H9 (cell line): ENCODE measurements at regions not wholly inside any gene's neighbourhood (a gene's known extent, or its start where the extent isn't known, plus 50 kb on each side); places are given as distances from the start of the nearest gene placed in this dataset.

Experiments used
- DNase-seq: peaks from one replicate; pipeline ENCODE4 v3.0.0-alpha.2; 2017
- H2AFZ ChIP-seq: one replicate; pipeline ENCODE4 v1.6.1; 2013; ENCODE audit warnings: mild to moderate bottlenecking, low read length, control low read depth, moderate library complexity
- H2AK5ac ChIP-seq: 2 replicates; pipeline ENCODE4 v1.6.1; 2013; ENCODE audit warnings: low read length, control low read depth, mixed read lengths; ENCODE audit not compliant: insufficient read length
- H2BK120ac ChIP-seq: one replicate; pipeline ENCODE4 v1.6.1; 2013; ENCODE audit warnings: low read depth, mild to moderate bottlenecking, low read length, control low read depth, inconsistent platforms; ENCODE audit not compliant: poor library complexity, severe bottlenecking
- H2BK12ac ChIP-seq: 2 replicates; pipeline ENCODE4 v1.6.1; 2013; ENCODE audit warnings: low read length, control low read depth, mixed read lengths, low read depth; ENCODE audit not compliant: insufficient read length
- H2BK15ac ChIP-seq: 2 replicates; pipeline ENCODE4 v1.6.1; 2013; ENCODE audit warnings: low read depth, low read length, control low read depth
- H2BK20ac ChIP-seq: one replicate; pipeline ENCODE4 v1.6.1; 2013; ENCODE audit warnings: low read depth, mild to moderate bottlenecking, low read length, control low read depth, inconsistent platforms; ENCODE audit not compliant: poor library complexity, severe bottlenecking
- H2BK5ac ChIP-seq: 2 replicates; pipeline ENCODE4 v1.6.1; 2013; ENCODE audit warnings: low read length, control low read depth, mixed read lengths; ENCODE audit not compliant: insufficient read length
- H3K14ac ChIP-seq: 2 replicates; pipeline ENCODE4 v1.6.1; 2013; ENCODE audit warnings: low read length, control low read depth; ENCODE audit not compliant: insufficient read depth
- H3K18ac ChIP-seq: 2 replicates; pipeline ENCODE4 v1.6.1; 2013; ENCODE audit warnings: low read depth, mild to moderate bottlenecking, mixed read lengths, low read length, control low read depth; ENCODE audit not compliant: insufficient read length
- H3K23ac ChIP-seq: 2 replicates; pipeline ENCODE4 v1.6.1; 2013; ENCODE audit warnings: low read length, control low read depth, mixed read lengths, low read depth; ENCODE audit not compliant: insufficient read length
- H3K23me2 ChIP-seq: 2 replicates; pipeline ENCODE4 v1.6.1; 2013; ENCODE audit warnings: low read depth, mild to moderate bottlenecking, mixed read lengths, low read length, control low read depth; ENCODE audit not compliant: insufficient read length, poor library complexity, severe bottlenecking
- H3K27ac ChIP-seq: 2 replicates; pipeline ENCODE4 v1.5.1; 2013; ENCODE audit warnings: low read length, control low read depth, mixed read lengths, low read depth; ENCODE audit not compliant: insufficient read length
- H3K27me3 ChIP-seq: 2 replicates; pipeline ENCODE4 v1.6.1; 2013; ENCODE audit warnings: low read length, control low read depth, inconsistent platforms; ENCODE audit not compliant: insufficient read depth
- H3K4ac ChIP-seq: 2 replicates; pipeline ENCODE4 v1.6.1; 2013; ENCODE audit warnings: low read depth, mild to moderate bottlenecking, control low read depth, inconsistent platforms, low read length, moderate library complexity
- H3K4me1 ChIP-seq: 2 replicates; pipeline ENCODE4 v1.6.1; 2013; ENCODE audit warnings: low read length, control low read depth, inconsistent platforms; ENCODE audit not compliant: insufficient read depth
- H3K4me2 ChIP-seq: 2 replicates; pipeline ENCODE4 v1.6.1; 2013; ENCODE audit warnings: low read length, control low read depth, mixed read lengths; ENCODE audit not compliant: insufficient read length, insufficient read depth
- H3K56ac ChIP-seq: 2 replicates; pipeline ENCODE4 v1.6.1; 2013; ENCODE audit warnings: low read depth, mild to moderate bottlenecking, mixed read lengths, low read length, control low read depth; ENCODE audit not compliant: insufficient read length
- H3K79me1 ChIP-seq: 2 replicates; pipeline ENCODE4 v1.6.1; 2013; ENCODE audit warnings: low read depth, mild to moderate bottlenecking, moderate library complexity, low read length, control low read depth, inconsistent platforms; ENCODE audit not compliant: insufficient read depth, poor library complexity, severe bottlenecking
- H3K79me2 ChIP-seq: 2 replicates; pipeline ENCODE4 v1.6.1; 2013; ENCODE audit warnings: low read length, control low read depth, inconsistent platforms; ENCODE audit not compliant: insufficient read depth
- H3K9ac ChIP-seq: 2 replicates; pipeline ENCODE4 v1.6.1; 2013; ENCODE audit warnings: low read length, control low read depth, mixed read lengths; ENCODE audit not compliant: insufficient read length; ENCODE audit errors: extremely low read depth
- H3K9me3 ChIP-seq: one replicate; pipeline ENCODE4 v1.6.1; 2013; ENCODE audit warnings: low read depth, low read length, inconsistent platforms; ENCODE audit not compliant: control insufficient read depth
- H3T11ph ChIP-seq: one replicate; pipeline ENCODE4 v1.6.1; 2013; ENCODE audit warnings: mild to moderate bottlenecking, low read length, control low read depth, inconsistent platforms
- H4K20me1 ChIP-seq: one replicate; pipeline ENCODE4 v1.6.1; 2013; ENCODE audit not compliant: control insufficient read depth, insufficient read length, insufficient read depth
- H4K5ac ChIP-seq: 2 replicates; pipeline ENCODE4 v1.6.1; 2013; ENCODE audit warnings: low read depth, mild to moderate bottlenecking, mixed read lengths, low read length, control low read depth; ENCODE audit not compliant: insufficient read length
- H4K8ac ChIP-seq: replicated peaks from 2 replicates; pipeline ENCODE4 v1.6.1; 2013; ENCODE audit warnings: low read length, control low read depth, mixed read lengths, low read depth; ENCODE audit not compliant: insufficient read length
- H4K91ac ChIP-seq: 2 replicates; pipeline ENCODE4 v1.6.1; 2013; ENCODE audit warnings: low read depth, mild to moderate bottlenecking, moderate library complexity, mixed read lengths, low read length, control low read depth; ENCODE audit not compliant: insufficient read length
- H3K27ac Mint-ChIP-seq, 3 experiments: 2 replicates in 2 of 3; 3 replicates in 1 of 3; pipeline ENCODE4 v1.8.0; 2020 to 2021; ENCODE audit warnings: mixed read lengths in 3 of 3, mild to moderate bottlenecking in 1 of 3, moderate library complexity in 1 of 3
- H3K27me3 Mint-ChIP-seq: 2 replicates; pipeline ENCODE4 v1.8.0; 2021; ENCODE audit warnings: low read depth, mild to moderate bottlenecking, moderate library complexity, mixed read lengths
- H3K36me3 Mint-ChIP-seq, 3 experiments: 2 replicates in 2 of 3; 3 replicates in 1 of 3; pipeline ENCODE4 v1.8.0; 2020 to 2021; ENCODE audit warnings: low read depth in 3 of 3, mixed read lengths in 3 of 3; ENCODE audit not compliant: insufficient read depth in 1 of 3
- H3K4me1 Mint-ChIP-seq, 2 experiments: 2 replicates each; pipeline ENCODE4 v1.8.0; 2020; ENCODE audit warnings: mixed read lengths in 2 of 2
- H3K4me3 Mint-ChIP-seq, 2 experiments: 2 replicates in 1 of 2; 3 replicates in 1 of 2; pipeline ENCODE4 v1.8.0; 2020 to 2021; ENCODE audit warnings: mild to moderate bottlenecking in 2 of 2, mixed read lengths in 2 of 2, moderate library complexity in 1 of 2
- H3K9me3 Mint-ChIP-seq, 2 experiments: 2 replicates in 1 of 2; 3 replicates in 1 of 2; pipeline ENCODE4 v1.8.0; 2020; ENCODE audit warnings: mild to moderate bottlenecking in 2 of 2, mixed read lengths in 2 of 2, moderate library complexity in 1 of 2
- CTCF ChIP-seq: fragments of 200-600 bp; sonication (generic); conservative IDR thresholded peaks from 3 replicates; pipeline ENCODE4 v1.8.0; 2021; ENCODE audit warnings: antibody characterized with exemption, mild to moderate bottlenecking
- WGBS: extraction: QIAGEN DNeasy Blood & Tissue Kit; methylation state at CpG from one replicate; pipeline ENCODE4 v1.1.7; 2013; ENCODE audit warnings: missing lambda C conversion rate, low lambda C conversion rate, mixed read lengths; ENCODE audit not compliant: insufficient read length; ENCODE audit errors: extremely low coverage; 5-methylcytosine and 5-hydroxymethylcytosine counted together

GRCh38 chr18:70672581-70672980 is 383.7 kb downstream of the SOCS6 start:
- H3K36me3 Mint-ChIP-seq = no peaks in the 10 kb centered on the region

More at GRCh38 chr18:70672581-70672980, 383.7 kb downstream of the SOCS6 start:
- Histone ChIP-seq H3K79me1 (no peaks in the 10 kb centered on the region), H3K27ac (no peak overlapping the region), H3K56ac (no peak overlapping the region), H2BK12ac (no peak overlapping the region), H3T11ph (no peak overlapping the region), H3K4me2 (no peak overlapping the region), H3K4me1 (no peaks in the 10 kb centered on the region), H3K4ac (no peak overlapping the region), H4K5ac (no peak overlapping the region), H3K18ac (no peak overlapping the region), H4K20me1 (no peaks in the 10 kb centered on the region), H3K23me2 (no peaks in the 10 kb centered on the region), H2BK120ac (no peak overlapping the region), H2AK5ac (no peak overlapping the region), H2BK15ac (no peak overlapping the region), H3K14ac (no peak overlapping the region), H3K9me3 (no peaks in the 10 kb centered on the region), H3K27me3 (no peaks in the 10 kb centered on the region), H2BK20ac (no peak overlapping the region), H2BK5ac (no peak overlapping the region), H4K91ac (no peak overlapping the region), H2AFZ (no peak overlapping the region), H4K8ac (no peak overlapping the region), H3K9ac (no peak overlapping the region), H3K23ac (no peak overlapping the region), H3K79me2 (no peaks in the 10 kb centered on the region)
- peaks cover 0 to 6% of the 10 kb centered on the region in 2 experiments; a peak in 1 of 5 replicates for H3K9me3 Mint-ChIP-seq
- TF ChIP-seq CTCF = no peak
- H3K27ac Mint-ChIP-seq = no peak overlapping the region
- no peaks in the 10 kb centered on the region for H3K27me3 Mint-ChIP-seq
- no CpG with 5 or more reads among the region's 5 CpGs for WGBS
- no peak for DNase-seq
- no peaks in the 10 kb centered on the region for H3K4me1 Mint-ChIP-seq
- H3K4me3 Mint-ChIP-seq = no peak overlapping the region
